IMR-90 (cell line): ENCODE measurements at regions not wholly inside any gene's neighbourhood (a gene's known extent, or its start where the extent isn't known, plus 50 kb on each side); places are given as distances from the start of the nearest gene placed in this dataset.
A peak's percentile ranks its signal among the peaks of the same experiment; 100 is the strongest.

ENCODE experiments used
- ATAC-seq: fragments of 200-7000 bp; cut with Tn5 transposase; 2 replicates; pipeline ENCODE4 v1.9.1; 2020; ENCODE audit warnings: low read depth, mild to moderate bottlenecking, moderate library complexity
- BruUV-seq: library from RNA; stranded (reverse); fragments of 400-500 nt; replicated peaks from 2 replicates; lab custom pipeline; 2021; lab: Mats Ljungman, UMichigan
- CTCF ChIA-PET: fragments of 300-600 bp; formaldehyde crosslinking; extraction: SDS; loops from one replicate; lab custom pipeline; 2021; ENCODE audit warnings: antibody characterized with exemption; lab: Yijun Ruan, JAX
- POLR2A ChIA-PET: fragments of 300-600 bp; sonication (Branson Sonifier 250); formaldehyde crosslinking; loops from one replicate; lab custom pipeline; 2022; ENCODE audit warnings: antibody characterized with exemption; ENCODE audit not compliant: unreplicated experiment; lab: Charles Lee
- DNase-seq: peaks from one replicate; pipeline ENCODE4 v3.0.0; 2013
- H2AFZ ChIP-seq: replicated peaks from 2 replicates; pipeline ENCODE3; 2013; ENCODE audit warnings: low read length, mild to moderate bottlenecking; ENCODE audit not compliant: poor library complexity
- H2AK5ac ChIP-seq: 2 replicates; pipeline ENCODE4 v1.6.1; 2013; ENCODE audit warnings: low read depth, low read length, inconsistent platforms
- H2AK9ac ChIP-seq: replicated peaks from 2 replicates; pipeline ENCODE3; 2013; ENCODE audit warnings: mild to moderate bottlenecking, low read depth, low read length, moderate library complexity; ENCODE audit not compliant: poor library complexity
- H2BK120ac ChIP-seq: 2 replicates; pipeline ENCODE4 v1.6.1; 2013; ENCODE audit warnings: low read depth, low read length, inconsistent platforms
- H2BK15ac ChIP-seq: 3 replicates; pipeline ENCODE4 v1.6.1; 2013; ENCODE audit warnings: low read depth, low read length, inconsistent platforms
- H2BK20ac ChIP-seq: 2 replicates; pipeline ENCODE4 v1.6.1; 2013; ENCODE audit warnings: low read depth, mild to moderate bottlenecking, inconsistent platforms, low read length, moderate library complexity
- H2BK5ac ChIP-seq: 2 replicates; pipeline ENCODE4 v1.6.1; 2013; ENCODE audit warnings: mild to moderate bottlenecking, low read depth, low read length, inconsistent platforms; ENCODE audit not compliant: poor library complexity, severe bottlenecking
- H3K14ac ChIP-seq: replicated peaks from 2 replicates; pipeline ENCODE4 v1.6.1; 2013; ENCODE audit warnings: low read depth, low read length, inconsistent platforms
- H3K18ac ChIP-seq: 2 replicates; pipeline ENCODE4 v1.6.1; 2013; ENCODE audit warnings: low read depth, low read length, control low read depth
- H3K23ac ChIP-seq: 2 replicates; pipeline ENCODE4 v1.6.1; 2013; ENCODE audit warnings: low read depth, low read length, inconsistent platforms
- H3K27ac ChIP-seq: 2 replicates; pipeline ENCODE4 v1.5.1; 2013; ENCODE audit warnings: mild to moderate bottlenecking, control low read depth, low read length; ENCODE audit not compliant: insufficient read depth
- H3K27me3 ChIP-seq: 2 replicates; pipeline ENCODE4 v1.6.1; 2013; ENCODE audit warnings: low read length; ENCODE audit not compliant: control insufficient read depth, insufficient read depth
- H3K36me3 ChIP-seq: 2 replicates; pipeline ENCODE4 v1.6.1; 2013; ENCODE audit warnings: low read length, mixed read lengths; ENCODE audit not compliant: control insufficient read depth, insufficient read depth
- H3K4ac ChIP-seq: 2 replicates; pipeline ENCODE4 v1.6.1; 2013; ENCODE audit warnings: low read depth, low read length, inconsistent platforms
- H3K4me1 ChIP-seq: 2 replicates; pipeline ENCODE4 v1.6.1; 2013; ENCODE audit warnings: low read length, mixed read lengths; ENCODE audit not compliant: control insufficient read depth, insufficient read depth
- H3K4me2 ChIP-seq: 2 replicates; pipeline ENCODE4 v1.6.1; 2013; ENCODE audit warnings: low read depth, mild to moderate bottlenecking, control low read depth, low read length, moderate library complexity
- H3K4me3 ChIP-seq: 2 replicates; pipeline ENCODE4 v1.5.1; 2013; ENCODE audit warnings: low read depth, mild to moderate bottlenecking, control low read depth, low read length, moderate library complexity; ENCODE audit not compliant: insufficient read depth
- H3K56ac ChIP-seq: 2 replicates; pipeline ENCODE4 v1.6.1; 2013; ENCODE audit warnings: low read length, inconsistent platforms; ENCODE audit not compliant: insufficient read depth; ENCODE audit errors: extremely low read depth
- H3K79me1 ChIP-seq, 2 experiments: 2 replicates each; pipeline ENCODE4 v1.6.1; 2013; ENCODE audit warnings: low read length in 2 of 2, inconsistent platforms in 1 of 2, low read depth in 1 of 2
- H3K9ac ChIP-seq: 2 replicates; pipeline ENCODE4 v1.6.1; 2013; ENCODE audit warnings: low read depth, low read length, control low read depth
- H3K9me1 ChIP-seq: 2 replicates; pipeline ENCODE4 v1.6.1; 2013; ENCODE audit warnings: low read length, inconsistent platforms; ENCODE audit not compliant: insufficient read depth
- H3K9me3 ChIP-seq: 2 replicates; pipeline ENCODE4 v1.6.1; 2013; ENCODE audit warnings: low read length; ENCODE audit not compliant: control insufficient read depth, insufficient read depth
- H4K20me1 ChIP-seq: 2 replicates; pipeline ENCODE4 v1.6.1; 2013; ENCODE audit warnings: low read length, inconsistent platforms; ENCODE audit not compliant: insufficient read depth
- H4K5ac ChIP-seq: 2 replicates; pipeline ENCODE4 v1.6.1; 2013; ENCODE audit warnings: mild to moderate bottlenecking, low read depth, low read length, control low read depth
- H4K8ac ChIP-seq, 2 experiments: 2 replicates each; pipeline ENCODE4 v1.6.1; 2013; ENCODE audit warnings: low read depth in 2 of 2, low read length in 2 of 2, control low read depth in 1 of 2, inconsistent platforms in 1 of 2
- H4K91ac ChIP-seq: 2 replicates; pipeline ENCODE4 v1.6.1; 2013; ENCODE audit warnings: low read depth, low read length, inconsistent platforms; ENCODE audit not compliant: insufficient read depth
- CHD1 ChIP-seq: IDR thresholded peaks from 2 replicates; pipeline ENCODE4 v1.6.1; 2012; ENCODE audit warnings: low read depth, low read length, improper control_type of control experiment
- FOS ChIP-seq: fragments of 150-350 bp; IDR thresholded peaks from 2 replicates; pipeline ENCODE4 v1.6.1; 2016; ENCODE audit warnings: low read depth, low read length
- NFE2L2 ChIP-seq: fragments of 150-350 bp; IDR thresholded peaks from 2 replicates; pipeline ENCODE4 v1.6.1; 2016; ENCODE audit warnings: low read depth, mild to moderate bottlenecking, low read length
- POLR2A ChIP-seq: IDR thresholded peaks from 2 replicates; pipeline ENCODE4 v1.6.1; 2012; ENCODE audit warnings: mild to moderate bottlenecking, low read depth, low read length
- WGBS, 2 experiments: methylation state at CpG; one replicate each; pipeline versions ENCODE4 v1.1.5 to v1.1.7; 2013; ENCODE audit warnings: missing lambda C conversion rate in 2 of 2; ENCODE audit not compliant: insufficient read length in 1 of 2; ENCODE audit errors: extremely low coverage in 2 of 2; 5-methylcytosine and 5-hydroxymethylcytosine counted together
- dilution Hi-C: fragments of 300-500 bp; cut with HindIII; formaldehyde crosslinking; loops from one replicate; pipeline ENCODE4 v1.14.3; 2018; ENCODE audit warnings: low sequenced_read_pairs; ENCODE audit not compliant: unreplicated experiment
- in situ Hi-C: fragments of 300-500 bp; cut with MboI; formaldehyde crosslinking; loops from 3 replicates; pipeline ENCODE4 v1.14.3; 2019; ENCODE audit warnings: low sequenced_read_pairs, inconsistent platforms, mixed read lengths
- intact Hi-C: fragments of 100-400 bp; cut with micrococcal nuclease; formaldehyde crosslinking; loops from 2 replicates; pipeline ENCODE4 v1.10.0; 2022

- no peak for TF ChIP-seq POLR2A
Observed at GRCh38 chr14:51552768-51553404, 98.8 kb upstream of the FRMD6 start (continued).

GRCh38 chr14:51554339-51554920 is 97.3 kb upstream of the FRMD6 start:
- peak overlapping the region; percentile 89 for H3K56ac ChIP-seq

More at GRCh38 chr14:51554339-51554920, 97.3 kb upstream of the FRMD6 start:
- Histone ChIP-seq H2AK9ac (no peak overlapping the region), H4K20me1 (no peaks in the 10 kb centered on the region), H3K9me3 (no peaks in the 10 kb centered on the region), H3K79me1 (peaks cover 11 to 57% of the 10 kb centered on the region in 2 experiments; a peak in 3 of 4 replicates), H2BK5ac (peak overlapping the region; percentile 99), H2AFZ (no peak overlapping the region), H2BK20ac (peak overlapping the region; percentile 97), H3K14ac (peak overlapping the region; percentile 94), H4K5ac (peak overlapping the region; percentile 87; the same call in 1 of the 2 replicates), H3K9ac (peak overlapping the region; percentile 45; the same call in 1 of the 2 replicates), H3K4me1 (peaks cover 20% of the 10 kb centered on the region), H2AK5ac (peak overlapping the region; percentile 58), H4K8ac (peak overlapping the region; percentile 68 to 88), H3K4me3 (peak overlapping the region; percentile 19; the same call in 1 of the 2 replicates), H3K4me2 (peak overlapping the region; percentile 72), H3K27me3 (no peaks in the 10 kb centered on the region), H2BK120ac (peak overlapping the region; percentile 98), H2BK15ac (peak overlapping the region; percentile 82), H3K36me3 (no peaks in the 10 kb centered on the region), H3K27ac (peak overlapping the region; percentile 89), H3K18ac (peak overlapping the region; percentile 97), H3K4ac (peak overlapping the region; percentile 96), H3K9me1 (peaks cover 13% of the 10 kb centered on the region), H3K23ac (peak overlapping the region; percentile 92), H4K91ac (peak overlapping the region; percentile 94)
- in situ Hi-C loops = loop anchor here (10.0 kb wide), 1 partner anchor 220 kb away; no protein-coding TSS in a partner anchor
- ChIA-PET POLR2A (no interaction called here), CTCF (interaction anchor here (1.0 kb wide), 1 partner anchor 63 kb away, joined by 3 read pairs; no protein-coding TSS in a partner anchor)
- DNase-seq (peak; percentile 96), ATAC-seq (peak; percentile 84)
- WGBS, 2 experiments = 40% methylated on average over 1 of the region's 8 CpGs; no CpG with 5 or more reads in 1 of the 2 experiments
- dilution Hi-C loops = no loop called here
- TF ChIP-seq NFE2L2 = no peak
- TF ChIP-seq CHD1 = 0 out of 2 replicates have a peak, but pooled peaks have one; percentile 79
- peak; percentile 55; the same call in 1 of the 2 replicates for TF ChIP-seq POLR2A
- peak; percentile 70 for TF ChIP-seq FOS
- intact Hi-C loops = loop anchor here (2.0 kb wide), 2 partner anchors 112 to 272 kb away; no protein-coding TSS in a partner anchor
- no TSS peak for BruUV-seq
